Dedifferentiated amniotic fluid mesenchymal stem cell (primary cell): ENCODE measurements at regions not wholly inside any gene's neighbourhood (a gene's known extent, or its start where the extent isn't known, plus 50 kb on each side); places are given as distances from the start of the nearest gene placed in this dataset.
"Not testable (repeated sequence)": the region's sequence is repeated elsewhere in the genome, so short reads cannot be mapped to it uniquely, and the experiment has no call there.

Experiments used
- DNase-seq: peaks from one replicate; pipeline ENCODE4 v3.0.0-alpha.2; 2016; ENCODE audit errors: extremely low spot score

- DNase-seq, result no peak
These were observed 238.2 kb upstream of the NOX3 start for GRCh38 chr6:155693573-155694418.

GRCh38 chr6:155690820-155691219 lies 235.2 kb upstream of the NOX3 start:
- no peak for DNase-seq

- no peak for DNase-seq
These were observed 232.0 kb upstream of the NOX3 start for GRCh38 chr6:155687645-155688044.

- no peak for DNase-seq
These were observed 229.0 kb upstream of the NOX3 start for GRCh38 chr6:155684416-155685196.

GRCh38 chr6:155678361-155678760 lies 222.7 kb upstream of the NOX3 start:
- DNase-seq, result no peak

GRCh38 chr6:155676346-155676745 lies 220.7 kb upstream of the NOX3 start:
- no peak for DNase-seq

GRCh38 chr6:155670655-155671054 lies 215.0 kb upstream of the NOX3 start:
- no peak for DNase-seq

GRCh38 chr6:155660251-155660977 lies 204.8 kb upstream of the NOX3 start:
- no peak for DNase-seq

- DNase-seq, result no peak
These were observed 200.4 kb upstream of the NOX3 start for GRCh38 chr6:155656024-155656423.

- DNase-seq, result no peak
These were observed 198.8 kb upstream of the NOX3 start for GRCh38 chr6:155654474-155654873.

- no peak for DNase-seq
These were observed 192.7 kb upstream of the NOX3 start for GRCh38 chr6:155648301-155648700.

- no peak for DNase-seq
These were observed 191.7 kb upstream of the NOX3 start for GRCh38 chr6:155647354-155647753.

- no peak for DNase-seq
These were observed 190.8 kb upstream of the NOX3 start for GRCh38 chr6:155646443-155646842.

- DNase-seq, result no peak
These were observed 189.7 kb upstream of the NOX3 start for GRCh38 chr6:155645325-155645724.

- no peak for DNase-seq
These were observed 186.0 kb upstream of the NOX3 start for GRCh38 chr6:155641603-155642002.

GRCh38 chr6:155638200-155638599 lies 182.6 kb upstream of the NOX3 start:
- DNase-seq, result no peak

GRCh38 chr6:155635416-155635815 lies 179.8 kb upstream of the NOX3 start:
- DNase-seq, result no peak

- DNase-seq, result no peak
These were observed 174.4 kb upstream of the NOX3 start for GRCh38 chr6:155630085-155630484.

- no peak for DNase-seq
These were observed 174.0 kb upstream of the NOX3 start for GRCh38 chr6:155629652-155630051.

- DNase-seq, result no peak
These were observed 172.7 kb upstream of the NOX3 start for GRCh38 chr6:155628306-155628705.

GRCh38 chr6:155627722-155628212 lies 172.1 kb upstream of the NOX3 start:
- DNase-seq, result not testable (repeated sequence)
